Colonic mucosa (tissue), 4 donors: ENCODE measurements at regions not wholly inside any gene's neighbourhood (a gene's known extent, or its start where the extent isn't known, plus 50 kb on each side); places are given as distances from the start of the nearest gene placed in this dataset.

Source experiments
- DNase-seq: peaks from one replicate; pipeline ENCODE4 v3.0.0-alpha.2; 2020
- H3K27ac ChIP-seq: fragments of 200-600 bp; one replicate; pipeline ENCODE4 v1.8.0; 2021
- H3K27me3 ChIP-seq: fragments of 200-600 bp; one replicate; pipeline ENCODE4 v1.8.0; 2021
- H3K36me3 ChIP-seq: fragments of 200-600 bp; one replicate; pipeline ENCODE4 v1.8.0; 2021
- H3K4me1 ChIP-seq: fragments of 200-600 bp; one replicate; pipeline ENCODE4 v1.8.0; 2021; ENCODE audit warnings: mild to moderate bottlenecking
- H3K4me3 ChIP-seq: fragments of 200-600 bp; one replicate; pipeline ENCODE4 v1.8.0; 2021
- H3K9ac ChIP-seq, 2 donors: one replicate each; pipeline ENCODE4 v1.7.0; 2013; ENCODE audit warnings: control low read depth in 2 of 2, low read depth in 2 of 2, low read length in 2 of 2
- H3K9me3 ChIP-seq: fragments of 200-600 bp; one replicate; pipeline ENCODE4 v1.8.0; 2021
- CTCF ChIP-seq: fragments of 200-600 bp; IDR thresholded peaks from one replicate; pipeline ENCODE4 v1.8.0; 2022; ENCODE audit warnings: antibody characterized with exemption, mild to moderate bottlenecking
- intact Hi-C: fragments of 100-400 bp; cut with DNase I; formaldehyde crosslinking; loops from one replicate; pipeline ENCODE4 v1.14.1; 2022
- donor health status: healthy.
- donor health status: DM: no; HTN: no; CAD: no.
- donor health status: DM: no; HTN: no; CAD: no.

- H3K9me3 ChIP-seq = no peaks in the 10 kb centered on the region
- H3K27me3 ChIP-seq = no peaks in the 10 kb centered on the region
- H3K36me3 ChIP-seq = no peaks in the 10 kb centered on the region
- TF ChIP-seq CTCF = no peak
- H3K4me3 ChIP-seq = no peak overlapping the region
- no peaks in the 10 kb centered on the region for H3K4me1 ChIP-seq
- no peak overlapping the region for H3K27ac ChIP-seq
- intact Hi-C loops = no loop called here
- H3K9ac ChIP-seq = no peak overlapping the region
- no peak for DNase-seq
Observed at GRCh38 chr1:232182236-232182635, 447.7 kb downstream of the SIPA1L2 start.

DNA sequence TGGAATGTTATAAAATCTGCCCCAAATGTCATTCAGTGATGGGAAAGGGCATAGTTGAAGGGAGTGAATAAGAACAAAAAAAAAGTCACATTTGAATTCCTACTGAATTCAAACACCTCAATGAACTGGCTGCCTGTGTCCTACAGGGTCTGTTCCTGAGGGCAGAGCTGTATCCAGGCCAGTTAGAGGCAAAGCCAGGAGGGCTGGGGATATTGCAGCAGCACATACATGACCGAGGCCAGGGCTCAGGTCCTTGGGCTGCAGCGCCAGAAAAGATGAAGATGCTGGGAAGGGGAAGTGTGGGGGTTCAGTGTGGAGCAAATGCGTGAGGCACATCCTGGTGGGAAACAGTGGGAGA, 449.2 kb downstream of the SIPA1L2 start:
- H3K4me3 ChIP-seq = no peak overlapping the region
- no peak overlapping the region for H3K27ac ChIP-seq
- H3K4me1 ChIP-seq = no peaks in the 10 kb centered on the region
- no peaks in the 10 kb centered on the region for H3K36me3 ChIP-seq
- no peaks in the 10 kb centered on the region for H3K9me3 ChIP-seq
- H3K27me3 ChIP-seq = no peaks in the 10 kb centered on the region
- intact Hi-C loops = no loop called here
- H3K9ac ChIP-seq = no peak overlapping the region
- TF ChIP-seq CTCF = no peak
- DNase-seq = no peak

DNA sequence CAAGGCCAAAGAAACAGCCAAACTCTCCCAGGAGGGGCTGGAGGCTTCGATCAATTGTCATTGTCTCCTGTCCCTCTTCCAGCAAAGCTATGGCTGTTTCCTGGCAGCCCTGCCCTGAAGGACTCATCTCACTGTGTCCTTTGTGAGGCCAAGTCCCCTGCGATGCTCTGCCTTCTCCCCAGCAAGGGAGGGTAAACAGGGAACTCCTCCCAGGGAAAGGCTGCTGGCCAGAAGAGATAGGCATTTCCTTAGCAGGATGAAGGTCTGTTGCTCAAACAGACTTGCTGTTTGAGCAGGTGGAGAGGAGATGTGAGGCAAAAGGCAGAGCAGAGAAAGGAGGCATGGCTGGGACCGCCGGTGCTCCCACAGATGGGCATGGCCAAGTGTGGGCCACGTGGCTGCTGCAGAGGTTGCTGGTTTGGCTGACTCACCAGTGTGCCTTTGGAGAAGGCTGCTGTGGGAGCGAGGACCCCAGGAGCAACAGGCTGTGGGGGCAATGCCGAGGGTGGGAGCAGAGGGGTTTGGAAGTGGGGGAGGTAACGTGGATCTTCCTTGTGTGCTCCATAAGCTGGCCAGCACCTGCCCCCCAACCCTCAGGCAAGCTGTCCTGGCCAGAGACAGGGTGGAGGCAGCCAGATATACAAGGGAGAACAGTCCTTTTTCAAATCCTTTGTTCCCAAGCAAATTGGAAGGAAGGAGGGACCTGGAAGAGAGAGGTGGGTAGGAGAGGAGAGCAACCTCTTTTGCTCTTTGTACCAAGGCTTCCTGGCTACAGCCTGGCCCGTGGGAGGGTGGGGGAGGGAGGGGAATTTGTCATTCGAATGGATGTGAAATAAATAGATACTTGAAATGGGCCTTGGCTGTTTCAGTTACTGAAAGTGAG, 449.8 kb downstream of the SIPA1L2 start:
- Histone ChIP-seq H3K4me3 (no peak overlapping the region), H3K27me3 (no peaks in the 10 kb centered on the region)
- intact Hi-C loops = no loop called here

GRCh38 chr1:232178191-232178590, 451.7 kb downstream of the SIPA1L2 start:
- no peaks in the 10 kb centered on the region for H3K27me3 ChIP-seq
- H3K4me1 ChIP-seq = no peaks in the 10 kb centered on the region
- TF ChIP-seq CTCF = no peak
- no peak overlapping the region for H3K27ac ChIP-seq
- intact Hi-C loops = no loop called here
- no peaks in the 10 kb centered on the region for H3K36me3 ChIP-seq
- H3K9me3 ChIP-seq = no peaks in the 10 kb centered on the region
- DNase-seq = no peak
- no peak overlapping the region for H3K4me3 ChIP-seq
- H3K9ac ChIP-seq = no peak overlapping the region

More for the DNA sequence above, 449.8 kb downstream of the SIPA1L2 start:
- H3K9ac ChIP-seq = no peak overlapping the region
- no peaks in the 10 kb centered on the region for H3K9me3 ChIP-seq
- H3K4me1 ChIP-seq = no peaks in the 10 kb centered on the region
- no peak overlapping the region for H3K27ac ChIP-seq
- no peak for TF ChIP-seq CTCF
- no peaks in the 10 kb centered on the region for H3K36me3 ChIP-seq
- DNase-seq = no peak

DNA sequence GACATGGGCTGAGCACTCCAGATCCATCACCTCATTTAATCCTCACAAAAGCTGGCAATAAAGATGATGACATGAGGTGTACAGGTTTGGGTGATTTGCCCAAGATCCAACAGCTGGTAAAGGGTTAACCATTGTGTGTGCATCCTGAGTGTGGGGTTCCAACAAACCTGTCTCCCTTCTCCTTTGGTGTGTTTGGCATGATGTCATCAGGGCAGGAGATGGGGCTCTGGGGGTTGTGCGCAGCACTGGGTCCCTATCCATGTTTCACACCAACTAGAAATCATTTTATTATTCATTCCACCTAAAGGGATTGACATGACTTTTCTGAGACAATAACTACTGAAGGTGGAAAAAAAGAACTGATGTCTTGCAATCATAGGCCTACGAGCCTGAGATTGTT, 452.5 kb downstream of the SIPA1L2 start:
- intact Hi-C loops = no loop called here
- TF ChIP-seq CTCF = no peak
- H3K9ac ChIP-seq = no peak overlapping the region
- H3K4me1 ChIP-seq = no peaks in the 10 kb centered on the region
- H3K4me3 ChIP-seq = no peak overlapping the region
- no peak for DNase-seq
- no peaks in the 10 kb centered on the region for H3K9me3 ChIP-seq
- no peaks in the 10 kb centered on the region for H3K27me3 ChIP-seq
- no peak overlapping the region for H3K27ac ChIP-seq
- no peaks in the 10 kb centered on the region for H3K36me3 ChIP-seq
